Mesendoderm (in vitro differentiated cells): ENCODE measurements at regions not wholly inside any gene's neighbourhood (a gene's known extent, or its start where the extent isn't known, plus 50 kb on each side); places are given as distances from the start of the nearest gene placed in this dataset.

Experiments used
- DNase-seq: peaks from one replicate; pipeline ENCODE4 v3.0.0; 2013
- H2AK5ac ChIP-seq: 2 replicates; pipeline ENCODE4 v1.6.1; 2013; ENCODE audit warnings: low read length, inconsistent platforms
- H2BK120ac ChIP-seq: 2 replicates; pipeline ENCODE4 v1.6.1; 2013; ENCODE audit warnings: low read depth, mild to moderate bottlenecking, low read length, moderate library complexity, mixed read lengths
- H2BK15ac ChIP-seq: replicated peaks from 2 replicates; pipeline ENCODE4 v1.6.1; 2013; ENCODE audit warnings: low read depth, mild to moderate bottlenecking, moderate library complexity
- H2BK5ac ChIP-seq: 2 replicates; pipeline ENCODE4 v1.6.1; 2013; ENCODE audit warnings: low read length, inconsistent platforms
- H3K18ac ChIP-seq: 2 replicates; pipeline ENCODE4 v1.6.1; 2013; ENCODE audit warnings: mild to moderate bottlenecking, low read length, mixed read lengths
- H3K23ac ChIP-seq: one replicate; pipeline ENCODE4 v1.6.1; 2013; ENCODE audit warnings: low read length
- H3K27ac ChIP-seq: 2 replicates; pipeline ENCODE4 v1.5.1; 2013; ENCODE audit warnings: low read depth, mild to moderate bottlenecking, inconsistent platforms, low read length, moderate library complexity
- H3K27me3 ChIP-seq: 2 replicates; pipeline ENCODE4 v1.6.1; 2013; ENCODE audit warnings: low read length, control low read depth, mild to moderate bottlenecking, inconsistent platforms; ENCODE audit not compliant: insufficient read depth, poor library complexity
- H3K36me3 ChIP-seq: 2 replicates; pipeline ENCODE4 v1.6.1; 2013; ENCODE audit warnings: low read length, inconsistent platforms; ENCODE audit not compliant: control insufficient read depth, insufficient read depth
- H3K4ac ChIP-seq: one replicate; pipeline ENCODE4 v1.6.1; 2013; ENCODE audit warnings: low read depth, mild to moderate bottlenecking, low read length, moderate library complexity
- H3K4me1 ChIP-seq: 2 replicates; pipeline ENCODE4 v1.6.1; 2013; ENCODE audit warnings: low read depth, low read length, inconsistent platforms; ENCODE audit not compliant: control insufficient read depth
- H3K4me2 ChIP-seq: 2 replicates; pipeline ENCODE4 v1.6.1; 2013; ENCODE audit warnings: low read length
- H3K4me3 ChIP-seq: 2 replicates; pipeline ENCODE4 v1.5.1; 2013; ENCODE audit warnings: mild to moderate bottlenecking, low read length
- H3K56ac ChIP-seq: one replicate; pipeline ENCODE4 v1.6.1; 2013; ENCODE audit warnings: low read length
- H3K79me1 ChIP-seq: 2 replicates; pipeline ENCODE4 v1.6.1; 2013; ENCODE audit warnings: low read length, inconsistent platforms
- H3K79me2 ChIP-seq: 2 replicates; pipeline ENCODE4 v1.6.1; 2013; ENCODE audit warnings: mild to moderate bottlenecking, low read length; ENCODE audit not compliant: control insufficient read depth, insufficient read depth
- H3K9ac ChIP-seq: 2 replicates; pipeline ENCODE4 v1.6.1; 2013; ENCODE audit warnings: low read length, inconsistent platforms
- H4K5ac ChIP-seq: one replicate; pipeline ENCODE4 v1.6.1; 2013; ENCODE audit warnings: low read length
- H4K8ac ChIP-seq: one replicate; pipeline ENCODE4 v1.6.1; 2013; ENCODE audit warnings: low read depth, mild to moderate bottlenecking, control low read depth, low read length, moderate library complexity
- WGBS: extraction: QIAGEN DNeasy Blood & Tissue Kit; methylation state at CpG from one replicate; pipeline ENCODE4 v1.1.7; 2013; ENCODE audit warnings: low lambda C conversion rate, missing lambda C conversion rate; ENCODE audit not compliant: insufficient coverage; ENCODE audit errors: extremely low coverage; 5-methylcytosine and 5-hydroxymethylcytosine counted together

GRCh38 chr15:101590785-101591184 lies 61.4 kb downstream of the TM2D3 start:
- H4K8ac ChIP-seq = no peak overlapping the region
- H3K9ac ChIP-seq = no peak overlapping the region
- no peak overlapping the region for H2AK5ac ChIP-seq
- no peak overlapping the region for H3K4ac ChIP-seq
- H3K4me1 ChIP-seq = no peaks in the 10 kb centered on the region
- H2BK15ac ChIP-seq = no peak overlapping the region
- no peak overlapping the region for H3K56ac ChIP-seq
- no CpG with 5 or more reads among the region's 3 CpGs for WGBS
- H3K36me3 ChIP-seq = no peaks in the 10 kb centered on the region
- no peaks in the 10 kb centered on the region for H3K79me2 ChIP-seq
- H2BK120ac ChIP-seq = no peak overlapping the region
- no peak overlapping the region for H4K5ac ChIP-seq
- H3K79me1 ChIP-seq = no peaks in the 10 kb centered on the region
- DNase-seq = no peak
- H3K23ac ChIP-seq = no peak overlapping the region
- no peak overlapping the region for H3K4me2 ChIP-seq
- H3K4me3 ChIP-seq = no peak overlapping the region
- H3K27me3 ChIP-seq = no peaks in the 10 kb centered on the region
- H3K18ac ChIP-seq = no peak overlapping the region
- no peak overlapping the region for H2BK5ac ChIP-seq
- H3K27ac ChIP-seq = no peak overlapping the region

- DNase-seq = no peak
- H2AK5ac ChIP-seq = no peak overlapping the region
- H3K4me3 ChIP-seq = no peak overlapping the region
- H3K18ac ChIP-seq = no peak overlapping the region
- no peak overlapping the region for H4K5ac ChIP-seq
- no peak overlapping the region for H2BK5ac ChIP-seq
- no peak overlapping the region for H3K4ac ChIP-seq
- H3K79me2 ChIP-seq = no peaks in the 10 kb centered on the region
- no peak overlapping the region for H2BK15ac ChIP-seq
- H4K8ac ChIP-seq = no peak overlapping the region
- no peak overlapping the region for H3K56ac ChIP-seq
- no peaks in the 10 kb centered on the region for H3K4me1 ChIP-seq
- no peaks in the 10 kb centered on the region for H3K27me3 ChIP-seq
- no peaks in the 10 kb centered on the region for H3K79me1 ChIP-seq
- no peak overlapping the region for H3K4me2 ChIP-seq
- no peak overlapping the region for H3K23ac ChIP-seq
- no peak overlapping the region for H3K27ac ChIP-seq
- H2BK120ac ChIP-seq = no peak overlapping the region
- H3K9ac ChIP-seq = no peak overlapping the region
- H3K36me3 ChIP-seq = no peaks in the 10 kb centered on the region
These were observed 68.9 kb downstream of the TM2D3 start for GRCh38 chr15:101583284-101583683.

DNA sequence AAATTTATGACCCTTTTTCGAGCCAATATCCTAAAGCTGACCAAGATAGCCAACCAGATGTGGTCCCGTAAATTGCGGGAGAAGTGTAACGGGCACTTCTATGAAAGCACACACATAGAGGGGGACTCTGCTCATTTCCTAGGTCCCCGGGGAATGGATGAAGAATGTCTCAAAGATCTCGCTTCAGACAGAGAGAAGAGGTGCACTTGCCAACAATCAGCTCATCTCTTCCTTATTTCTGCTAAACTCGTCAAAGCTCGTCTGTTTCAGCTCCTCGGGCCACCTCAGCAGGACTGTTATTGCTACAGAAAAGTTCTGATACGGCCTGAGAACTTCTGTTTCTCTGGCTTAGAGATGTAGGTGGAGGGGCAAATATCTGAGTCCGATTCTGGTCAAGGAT lies 71.8 kb downstream of the TM2D3 start:
- Histone ChIP-seq H3K18ac (no peak overlapping the region), H3K4me3 (no peak overlapping the region), H3K79me1 (no peaks in the 10 kb centered on the region), H3K56ac (no peak overlapping the region), H2BK15ac (no peak overlapping the region), H3K23ac (no peak overlapping the region), H3K36me3 (no peaks in the 10 kb centered on the region), H3K9ac (no peak overlapping the region), H2BK120ac (no peak overlapping the region), H3K4me1 (no peaks in the 10 kb centered on the region), H3K4ac (no peak overlapping the region), H3K79me2 (no peaks in the 10 kb centered on the region), H3K27me3 (no peaks in the 10 kb centered on the region), H3K27ac (no peak overlapping the region), H4K8ac (no peak overlapping the region), H2AK5ac (no peak overlapping the region), H2BK5ac (no peak overlapping the region), H3K4me2 (no peak overlapping the region), H4K5ac (no peak overlapping the region)
- DNase-seq = no peak
- no CpG with 5 or more reads among the region's 11 CpGs for WGBS

DNA sequence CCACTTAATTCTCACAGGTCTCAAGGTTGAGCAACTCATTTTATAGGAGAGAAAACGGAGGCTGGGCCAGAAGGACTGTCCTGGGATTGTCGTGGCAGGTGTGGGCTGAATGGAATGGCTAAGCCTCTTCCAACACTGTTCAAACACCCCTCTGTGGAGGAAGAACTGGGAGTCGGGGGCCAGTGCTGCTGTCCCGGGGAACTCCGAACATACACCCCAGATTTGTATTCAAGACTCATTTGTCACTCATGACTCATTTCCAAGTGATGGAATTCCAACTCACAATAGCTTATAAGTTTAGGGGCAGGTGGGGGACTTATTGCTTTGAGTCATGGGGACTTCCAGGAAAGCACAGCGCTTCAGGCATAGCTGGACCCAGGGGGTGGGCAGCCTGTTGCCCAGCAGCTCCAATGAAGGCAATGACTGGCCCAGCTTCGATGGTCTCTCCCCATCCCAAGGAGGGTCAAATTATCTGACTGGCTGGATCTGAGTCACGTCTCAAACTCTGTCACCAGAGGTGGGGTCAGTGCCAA lies 72.5 kb downstream of the TM2D3 start:
- Histone ChIP-seq H2AK5ac (no peak overlapping the region), H3K4ac (no peak overlapping the region), H3K79me1 (no peaks in the 10 kb centered on the region), H3K9ac (no peak overlapping the region), H3K56ac (no peak overlapping the region), H3K4me2 (no peak overlapping the region), H2BK120ac (no peak overlapping the region), H3K79me2 (no peaks in the 10 kb centered on the region), H3K23ac (no peak overlapping the region), H2BK15ac (no peak overlapping the region), H3K27ac (no peak overlapping the region), H3K27me3 (no peaks in the 10 kb centered on the region), H4K5ac (no peak overlapping the region), H4K8ac (no peak overlapping the region), H3K18ac (no peak overlapping the region), H3K36me3 (no peaks in the 10 kb centered on the region), H2BK5ac (no peak overlapping the region), H3K4me3 (no peak overlapping the region), H3K4me1 (no peaks in the 10 kb centered on the region)
- no CpG with 5 or more reads among the region's 8 CpGs for WGBS
- no peak for DNase-seq

DNA sequence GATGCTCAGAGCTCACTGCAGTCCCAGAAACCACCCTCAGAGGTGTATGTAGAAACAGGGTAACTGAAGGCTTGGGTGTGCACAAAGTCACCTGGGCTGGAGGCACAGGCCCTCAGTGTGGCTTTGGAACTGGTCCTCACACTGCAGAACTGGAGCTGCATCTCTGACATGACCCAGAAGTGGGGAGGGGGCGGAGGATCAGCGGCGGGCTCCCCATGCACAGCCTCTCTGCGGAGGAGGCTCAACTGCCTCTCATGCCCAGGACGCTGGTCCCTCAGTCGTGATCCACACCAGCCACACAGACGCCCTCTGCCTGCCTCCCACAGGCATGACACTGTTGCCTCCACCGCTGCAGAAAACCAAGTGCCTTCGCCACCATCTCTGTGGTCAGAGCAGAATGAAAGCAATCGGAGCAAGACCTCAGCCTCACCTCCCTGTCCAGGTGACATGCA lies 73.7 kb downstream of the TM2D3 start:
- H3K27me3 ChIP-seq = no peaks in the 10 kb centered on the region
- no peaks in the 10 kb centered on the region for H3K79me1 ChIP-seq
- no peak overlapping the region for H3K56ac ChIP-seq
- H2BK120ac ChIP-seq = no peak overlapping the region
- H3K36me3 ChIP-seq = no peaks in the 10 kb centered on the region
- H3K18ac ChIP-seq = no peak overlapping the region
- H4K8ac ChIP-seq = no peak overlapping the region
- no peak overlapping the region for H4K5ac ChIP-seq
- H3K79me2 ChIP-seq = no peaks in the 10 kb centered on the region
- H2BK5ac ChIP-seq = no peak overlapping the region
- H3K9ac ChIP-seq = no peak overlapping the region
- H3K4me3 ChIP-seq = no peak overlapping the region
- no peak overlapping the region for H2BK15ac ChIP-seq
- no peak overlapping the region for H3K27ac ChIP-seq
- H2AK5ac ChIP-seq = no peak overlapping the region
- no peak overlapping the region for H3K4ac ChIP-seq
- DNase-seq = peak; percentile 50
- H3K23ac ChIP-seq = no peak overlapping the region
- no CpG with 5 or more reads among the region's 10 CpGs for WGBS
- no peak overlapping the region for H3K4me2 ChIP-seq
- H3K4me1 ChIP-seq = no peaks in the 10 kb centered on the region

- Histone ChIP-seq H3K4me2 (no peak overlapping the region), H2BK120ac (no peak overlapping the region), H3K4me3 (no peak overlapping the region), H2BK15ac (no peak overlapping the region), H2AK5ac (no peak overlapping the region), H4K8ac (no peak overlapping the region), H3K79me2 (no peaks in the 10 kb centered on the region), H3K36me3 (no peaks in the 10 kb centered on the region), H3K9ac (no peak overlapping the region), H3K56ac (no peak overlapping the region), H3K23ac (no peak overlapping the region), H3K4me1 (no peaks in the 10 kb centered on the region), H3K79me1 (no peaks in the 10 kb centered on the region), H2BK5ac (no peak overlapping the region), H4K5ac (no peak overlapping the region), H3K27me3 (no peaks in the 10 kb centered on the region), H3K27ac (no peak overlapping the region), H3K18ac (no peak overlapping the region), H3K4ac (no peak overlapping the region)
- DNase-seq = no peak
- no CpG with 5 or more reads among the region's 3 CpGs for WGBS
These were observed 78.2 kb downstream of the TM2D3 start for GRCh38 chr15:101573951-101574350.
